ENCODE measurements at regions not wholly inside any gene's neighbourhood (a gene's known extent, or its start where the extent isn't known, plus 50 kb on each side); places are given as distances from the start of the nearest gene placed in this dataset.

DNA sequence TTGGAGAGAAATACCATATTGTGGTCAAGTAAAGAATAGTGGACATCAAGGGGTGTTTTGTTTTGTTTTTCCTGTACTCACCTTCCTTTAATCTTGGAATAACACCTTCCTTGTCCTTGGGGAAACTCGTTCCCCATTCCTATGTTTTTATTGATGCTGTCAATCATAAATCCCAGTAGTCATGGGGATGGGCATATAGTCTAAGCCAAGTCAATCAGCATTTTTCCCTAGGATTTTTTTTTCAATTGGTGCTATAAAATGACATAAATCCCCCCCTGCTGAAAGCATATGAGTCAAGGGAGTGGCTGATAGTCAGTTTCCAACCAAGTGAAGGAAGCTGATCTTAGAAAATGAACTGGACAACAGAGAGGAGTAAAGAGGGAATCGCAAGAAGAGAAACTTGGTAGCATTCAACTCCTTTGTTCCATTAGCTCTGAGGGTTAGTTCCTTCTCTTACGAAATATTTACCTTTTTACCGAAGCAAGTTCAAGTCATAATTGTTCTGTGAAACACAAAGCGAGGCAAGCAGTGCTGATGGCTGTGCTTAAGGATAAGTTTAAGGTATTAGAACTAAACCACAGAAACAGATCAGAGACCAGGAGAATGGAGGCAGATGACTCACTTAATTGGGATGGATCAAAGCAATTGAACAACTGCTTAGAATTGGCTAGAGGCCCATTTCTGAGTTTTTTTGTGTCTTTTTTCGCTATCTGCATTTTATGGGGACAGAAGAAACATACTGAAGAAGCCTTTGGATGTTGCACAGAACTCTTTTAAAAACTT, 218.6 kb downstream of the SEMA6A start:
- TF ChIP-seq POLR2AphosphoS5 (IDR thresholded peaks at IDR 0.05; ENCODE audit: low read depth, low read length) (no peak), POLR2A (IDR thresholded peaks at IDR 0.05; ENCODE audit: low read depth, low read length) (no peak), PAX5 (IDR thresholded peaks at IDR 0.05; ENCODE audit: insufficient read depth, low read length, severe bottlenecking) (no peak), SPI1 (IDR thresholded peaks at IDR 0.05; ENCODE audit: low read depth, low read length) (no peak), POU2F2 (IDR thresholded peaks at IDR 0.05; ENCODE audit: low read depth, low read length) (no peak), TAF1 (IDR thresholded peaks at IDR 0.05; ENCODE audit: low read depth, low read length) (no peak)
- DNase-seq (ENCODE audit: insufficient read length, low spot score), result no peak
- no peak for FAIRE-seq

DNA sequence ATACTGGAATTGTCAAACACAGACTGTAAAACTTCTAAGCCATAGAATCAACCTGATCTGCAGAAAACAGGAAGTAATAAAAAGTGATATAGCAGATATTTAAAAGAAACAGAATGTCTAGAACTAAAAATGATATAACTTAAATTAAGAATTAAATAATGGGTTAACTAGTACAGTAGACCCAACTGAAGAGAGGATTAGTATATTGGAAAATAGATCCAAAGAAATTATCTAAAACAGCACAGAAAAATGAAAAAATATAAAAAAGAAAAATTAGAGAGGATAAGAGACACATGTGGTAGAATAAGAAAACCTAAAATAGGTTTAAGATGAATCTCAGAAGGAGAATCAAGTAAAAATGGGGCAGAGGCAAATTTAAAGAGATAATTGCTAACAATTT, 219.9 kb downstream of the SEMA6A start:
- TF ChIP-seq POU2F2 (IDR thresholded peaks at IDR 0.05; ENCODE audit: low read depth, low read length) (no peak), POLR2AphosphoS5 (IDR thresholded peaks at IDR 0.05; ENCODE audit: low read depth, low read length) (no peak), POLR2A (IDR thresholded peaks at IDR 0.05; ENCODE audit: low read depth, low read length) (no peak), TAF1 (IDR thresholded peaks at IDR 0.05; ENCODE audit: low read depth, low read length) (no peak), SPI1 (IDR thresholded peaks at IDR 0.05; ENCODE audit: low read depth, low read length) (no peak), PAX5 (IDR thresholded peaks at IDR 0.05; ENCODE audit: insufficient read depth, low read length, severe bottlenecking) (no peak)
- DNase-seq (ENCODE audit: insufficient read length, low spot score) (no peak), FAIRE-seq (no peak)

DNA sequence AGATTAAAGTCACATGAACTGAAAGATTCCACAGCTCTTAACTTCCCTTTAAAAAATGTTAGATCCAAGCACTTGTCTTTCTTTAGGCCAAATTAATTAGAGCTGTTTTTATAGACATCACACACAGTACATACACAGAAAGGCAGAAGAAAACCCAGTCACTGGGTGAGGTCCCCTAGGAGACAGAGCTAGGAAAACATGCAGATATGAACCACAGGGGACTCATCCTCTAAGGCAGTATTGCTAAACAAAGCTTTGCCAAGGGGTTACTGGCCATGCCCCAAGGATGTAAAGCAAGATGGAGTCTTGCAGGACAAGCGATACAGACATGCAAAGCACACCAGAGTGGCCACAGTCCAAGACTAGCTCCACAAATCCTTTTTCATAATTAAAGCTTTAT, 227.0 kb downstream of the SEMA6A start:
- FAIRE-seq, result no peak
- TF ChIP-seq SPI1 (IDR thresholded peaks at IDR 0.05; ENCODE audit: low read depth, low read length), result no peak
- no peak for TF ChIP-seq POU2F2 (IDR thresholded peaks at IDR 0.05; ENCODE audit: low read depth, low read length)
- no peak for TF ChIP-seq TAF1 (IDR thresholded peaks at IDR 0.05; ENCODE audit: low read depth, low read length)
- TF ChIP-seq POLR2AphosphoS5 (IDR thresholded peaks at IDR 0.05; ENCODE audit: low read depth, low read length), result no peak
- TF ChIP-seq PAX5 (IDR thresholded peaks at IDR 0.05; ENCODE audit: insufficient read depth, low read length, severe bottlenecking), result no peak
- TF ChIP-seq POLR2A (IDR thresholded peaks at IDR 0.05; ENCODE audit: low read depth, low read length), result no peak

GRCh38 chr5:116343961-116344360, 230.7 kb downstream of the SEMA6A start:
- FAIRE-seq (no peak), DNase-seq (ENCODE audit: insufficient read length, low spot score) (no peak)
- TF ChIP-seq TAF1 (IDR thresholded peaks at IDR 0.05; ENCODE audit: low read depth, low read length), result no peak
- TF ChIP-seq PAX5 (IDR thresholded peaks at IDR 0.05; ENCODE audit: insufficient read depth, low read length, severe bottlenecking), result no peak

More for the DNA sequence above, 227.0 kb downstream of the SEMA6A start:
- no peak for DNase-seq (ENCODE audit: insufficient read length, low spot score)
